ENCODE measurements at regions not wholly inside any gene's neighbourhood (a gene's known extent, or its start where the extent isn't known, plus 50 kb on each side); places are given as distances from the start of the nearest gene placed in this dataset.

- DNase-seq (ENCODE audit: low spot score), result peak; percentile 63
Measured at GRCh38 chr10:121330563-121330962, 267.7 kb downstream of the FGFR2 start.

- DNase-seq (ENCODE audit: low spot score), result no peak
Measured at GRCh38 chr10:121332353-121332752, 265.9 kb downstream of the FGFR2 start.

- peak; percentile 85 for DNase-seq (ENCODE audit: low spot score)
Measured at GRCh38 chr10:121332829-121333765, 265.1 kb downstream of the FGFR2 start.

- DNase-seq (ENCODE audit: low spot score), result no peak
Measured at GRCh38 chr10:121335386-121335925, 262.8 kb downstream of the FGFR2 start.

- no peak for DNase-seq (ENCODE audit: low spot score)
Measured at GRCh38 chr10:121337427-121337826, 260.8 kb downstream of the FGFR2 start.

- DNase-seq (ENCODE audit: low spot score), result no peak
Measured at GRCh38 chr10:121338206-121338980, 259.9 kb downstream of the FGFR2 start.

- peak; percentile 87 for DNase-seq (ENCODE audit: low spot score)
Measured at GRCh38 chr10:121339114-121339513, 259.1 kb downstream of the FGFR2 start.

GRCh38 chr10:121340271-121340831 lies 257.9 kb downstream of the FGFR2 start:
- DNase-seq (ENCODE audit: low spot score), result no peak

- DNase-seq (ENCODE audit: low spot score), result no peak
Measured at GRCh38 chr10:121351540-121351939, 246.7 kb downstream of the FGFR2 start.

GRCh38 chr10:121352231-121352855 lies 245.9 kb downstream of the FGFR2 start:
- peak; percentile 70 for DNase-seq (ENCODE audit: low spot score)

- peak; percentile 51 for DNase-seq (ENCODE audit: low spot score)
Measured at GRCh38 chr10:121355161-121355560, 243.1 kb downstream of the FGFR2 start.

GRCh38 chr10:121356183-121356582 lies 242.1 kb downstream of the FGFR2 start:
- DNase-seq (ENCODE audit: low spot score), result no peak

- DNase-seq (ENCODE audit: low spot score), result peak; percentile 81
Measured at GRCh38 chr10:121357401-121357800, 240.8 kb downstream of the FGFR2 start.

- peak; percentile 38 for DNase-seq (ENCODE audit: low spot score)
Measured at GRCh38 chr10:121362026-121362425, 236.2 kb downstream of the FGFR2 start.

GRCh38 chr10:121365566-121365965 lies 232.7 kb downstream of the FGFR2 start:
- no peak for DNase-seq (ENCODE audit: low spot score)

GRCh38 chr10:121368347-121369025 lies 229.8 kb downstream of the FGFR2 start:
- DNase-seq (ENCODE audit: low spot score), result no peak

GRCh38 chr10:121369616-121370015 lies 228.6 kb downstream of the FGFR2 start:
- DNase-seq (ENCODE audit: low spot score), result peak; percentile 64

- no peak for DNase-seq (ENCODE audit: low spot score)
Measured at GRCh38 chr10:121371836-121372235, 226.4 kb downstream of the FGFR2 start.

GRCh38 chr10:121373411-121373810 lies 224.8 kb downstream of the FGFR2 start:
- DNase-seq (ENCODE audit: low spot score), result no peak

GRCh38 chr10:121374121-121374520 lies 224.1 kb downstream of the FGFR2 start:
- DNase-seq (ENCODE audit: low spot score), result no peak

GRCh38 chr10:121375172-121375571 lies 223.1 kb downstream of the FGFR2 start:
- DNase-seq (ENCODE audit: low spot score), result peak; percentile 38

Measured in umbilical cord (tissue), 1 donor.